ENCODE measurements at regions not wholly inside any gene's neighbourhood (a gene's known extent, or its start where the extent isn't known, plus 50 kb on each side); places are given as distances from the start of the nearest gene placed in this dataset.

DNA sequence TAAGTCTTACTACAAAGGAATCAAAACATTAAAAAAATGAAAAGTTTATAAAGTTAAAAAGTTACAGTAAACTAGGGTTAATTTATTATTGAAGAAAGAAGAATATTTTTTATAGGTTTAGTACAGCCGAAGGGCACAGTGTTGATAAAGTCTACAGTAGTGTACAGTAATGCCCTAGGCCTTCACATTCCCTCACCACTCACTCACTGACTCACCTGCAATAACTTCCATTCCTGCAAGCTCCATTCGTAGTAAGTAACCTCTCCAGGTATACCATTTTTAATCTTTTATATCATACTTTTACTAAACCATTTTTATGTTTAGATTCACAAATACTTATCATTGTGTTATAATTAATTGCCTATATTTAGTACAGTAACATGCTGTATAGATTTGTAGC lies 307.5 kb upstream of the FAM241A start:
- CTCF ChIA-PET: interaction anchor here (1.1 to 2.3 kb wide), 4 partner anchors 10 to 26 kb away, joined by 3 to 7 read pairs (median 4); no protein-coding TSS in a partner anchor
- DNase-seq (ENCODE audit: extremely low spot score): no peak
- POLR2A ChIA-PET: no interaction called here
- TF ChIP-seq, protein P1, sequence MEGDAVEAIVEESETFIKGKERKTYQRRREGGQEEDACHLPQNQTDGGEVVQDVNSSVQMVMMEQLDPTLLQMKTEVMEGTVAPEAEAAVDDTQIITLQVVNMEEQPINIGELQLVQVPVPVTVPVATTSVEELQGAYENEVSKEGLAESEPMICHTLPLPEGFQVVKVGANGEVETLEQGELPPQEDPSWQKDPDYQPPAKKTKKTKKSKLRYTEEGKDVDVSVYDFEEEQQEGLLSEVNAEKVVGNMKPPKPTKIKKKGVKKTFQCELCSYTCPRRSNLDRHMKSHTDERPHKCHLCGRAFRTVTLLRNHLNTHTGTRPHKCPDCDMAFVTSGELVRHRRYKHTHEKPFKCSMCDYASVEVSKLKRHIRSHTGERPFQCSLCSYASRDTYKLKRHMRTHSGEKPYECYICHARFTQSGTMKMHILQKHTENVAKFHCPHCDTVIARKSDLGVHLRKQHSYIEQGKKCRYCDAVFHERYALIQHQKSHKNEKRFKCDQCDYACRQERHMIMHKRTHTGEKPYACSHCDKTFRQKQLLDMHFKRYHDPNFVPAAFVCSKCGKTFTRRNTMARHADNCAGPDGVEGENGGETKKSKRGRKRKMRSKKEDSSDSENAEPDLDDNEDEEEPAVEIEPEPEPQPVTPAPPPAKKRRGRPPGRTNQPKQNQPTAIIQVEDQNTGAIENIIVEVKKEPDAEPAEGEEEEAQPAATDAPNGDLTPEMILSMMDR (IDR thresholded peaks at IDR 0.05; ENCODE audit: control extremely low read depth, extremely low read depth, low read depth, missing control alignments): no peak

DNA sequence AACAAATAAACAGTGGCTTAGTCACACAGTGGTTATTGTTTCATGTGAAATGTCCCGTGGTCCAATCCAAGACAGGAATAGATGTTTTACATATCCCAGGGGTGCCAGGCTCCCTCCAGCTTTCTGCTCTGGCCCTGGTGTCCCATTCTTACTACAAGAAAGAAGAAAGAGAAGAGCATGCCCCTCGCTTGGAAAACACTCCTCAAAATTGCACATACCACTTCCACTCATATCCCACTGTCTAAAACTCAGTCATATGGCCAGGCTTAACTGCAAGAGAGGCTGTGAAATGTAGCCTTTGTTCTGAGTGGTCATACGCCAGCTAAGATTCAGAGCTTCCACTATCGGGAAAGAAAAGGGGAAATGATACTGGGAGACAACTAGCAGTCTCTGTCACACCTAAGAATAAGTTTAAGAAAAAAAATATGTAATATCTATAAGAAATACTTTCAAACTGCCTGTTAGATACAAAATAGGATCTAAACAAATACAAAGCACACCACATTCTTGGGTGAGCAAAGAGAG lies 306.8 kb upstream of the FAM241A start:
- CTCF ChIA-PET: interaction anchor here (1.2 to 2.3 kb wide), 6 partner anchors 9 to 27 kb away, joined by 3 to 7 read pairs (median 3); no protein-coding TSS in a partner anchor
- peak; percentile 6 for DNase-seq (ENCODE audit: extremely low spot score)
- TF ChIP-seq, protein P1 (IDR thresholded peaks at IDR 0.05; ENCODE audit: control extremely low read depth, extremely low read depth, low read depth, missing control alignments): no peak

DNA sequence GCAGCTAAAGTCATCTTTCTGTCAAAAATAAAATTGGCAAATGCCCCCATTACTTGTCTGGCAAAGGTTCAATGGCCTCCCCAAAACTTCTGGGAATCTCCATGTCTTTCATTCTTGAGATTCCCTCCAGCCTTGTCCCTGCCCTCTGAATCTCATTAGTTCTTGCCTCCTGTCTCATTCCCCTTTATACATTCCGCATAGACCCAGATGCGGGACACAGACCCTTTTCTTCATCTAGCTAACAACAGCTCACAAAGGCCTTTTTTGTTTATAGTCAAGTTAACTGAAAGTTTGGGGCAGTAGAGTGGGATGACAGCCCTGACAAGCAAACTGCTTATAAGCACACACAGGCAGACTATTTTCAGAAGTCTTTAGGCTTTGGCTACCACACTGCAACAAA lies 306.1 kb upstream of the FAM241A start:
- ChIA-PET CTCF (interaction anchor here (1.2 to 2.3 kb wide), 5 partner anchors 9 to 25 kb away, joined by 3 to 7 read pairs (median 3); no protein-coding TSS in a partner anchor), POLR2A (no interaction called here)
- TF ChIP-seq, protein P1 (IDR thresholded peaks at IDR 0.05; ENCODE audit: control extremely low read depth, extremely low read depth, low read depth, missing control alignments): no peak
- no peak for DNase-seq (ENCODE audit: extremely low spot score)

More for the DNA sequence above, 306.8 kb upstream of the FAM241A start:
- POLR2A ChIA-PET: no interaction called here

DNA sequence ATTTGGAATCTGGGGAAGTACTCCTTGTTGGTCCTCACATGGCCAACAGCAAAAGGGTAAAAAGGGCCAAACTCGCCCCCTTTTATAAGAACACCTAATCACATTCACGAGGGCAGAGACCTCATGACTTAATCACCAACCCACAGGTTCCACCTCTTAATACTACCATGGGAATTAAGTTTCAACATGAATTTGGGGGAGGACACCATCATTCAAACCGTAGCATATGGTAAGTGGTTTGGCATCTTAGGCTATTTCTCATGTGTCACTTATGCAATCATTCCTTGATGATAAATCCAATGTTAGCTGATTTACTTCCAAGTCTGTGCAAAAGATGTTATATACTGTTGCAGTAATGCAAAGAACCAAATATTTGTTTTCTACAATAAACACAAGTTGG lies 302.9 kb upstream of the FAM241A start:
- ChIA-PET POLR2A (no interaction called here), CTCF (interaction anchor here (1.8 kb wide), 1 partner anchor 12 kb away, joined by 7 read pairs; no protein-coding TSS in a partner anchor)
- DNase-seq (ENCODE audit: extremely low spot score): no peak
- TF ChIP-seq, protein P1 (IDR thresholded peaks at IDR 0.05; ENCODE audit: control extremely low read depth, extremely low read depth, low read depth, missing control alignments): no peak

DNA sequence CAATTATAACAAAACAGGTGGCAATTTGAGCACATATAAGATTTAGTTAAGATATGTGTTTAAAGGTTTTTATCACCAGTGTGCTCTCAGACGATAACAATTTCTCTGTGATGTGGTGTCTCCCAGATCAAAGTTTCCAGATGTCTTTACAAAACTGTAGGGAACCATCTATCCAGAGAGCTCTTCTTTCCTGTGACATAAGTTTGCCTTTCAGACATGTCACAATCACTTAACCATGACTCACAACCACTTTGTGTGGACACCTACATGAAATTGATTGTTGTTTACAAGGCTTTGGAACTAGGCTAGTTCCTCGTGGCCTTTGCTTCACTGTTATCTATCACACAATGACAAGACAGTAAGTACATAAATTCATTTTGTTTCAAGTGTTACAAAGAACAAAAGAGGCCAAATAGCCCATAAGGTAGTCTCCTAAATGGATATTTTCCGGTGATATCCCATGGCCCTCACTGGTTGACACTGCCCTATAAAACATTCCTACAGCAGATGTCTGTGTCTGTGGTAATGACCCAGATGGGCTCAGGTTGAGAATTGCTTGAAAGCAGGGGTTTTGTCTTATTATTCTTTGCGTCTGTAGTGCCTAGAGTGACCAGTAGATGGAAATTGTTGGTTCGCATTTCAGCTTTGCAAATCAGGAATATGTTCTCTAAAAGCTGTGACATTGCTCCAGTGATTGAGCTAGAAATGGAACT lies 297.8 kb upstream of the FAM241A start:
- TF ChIP-seq, protein P1 (IDR thresholded peaks at IDR 0.05; ENCODE audit: control extremely low read depth, extremely low read depth, low read depth, missing control alignments): no peak
- ChIA-PET CTCF (interaction anchor here (1.4 to 1.6 kb wide), 4 partner anchors 9 to 196 kb away, joined by 3 to 4 read pairs (median 4); no protein-coding TSS in a partner anchor), POLR2A (no interaction called here)
- no peak for DNase-seq (ENCODE audit: extremely low spot score)

DNA sequence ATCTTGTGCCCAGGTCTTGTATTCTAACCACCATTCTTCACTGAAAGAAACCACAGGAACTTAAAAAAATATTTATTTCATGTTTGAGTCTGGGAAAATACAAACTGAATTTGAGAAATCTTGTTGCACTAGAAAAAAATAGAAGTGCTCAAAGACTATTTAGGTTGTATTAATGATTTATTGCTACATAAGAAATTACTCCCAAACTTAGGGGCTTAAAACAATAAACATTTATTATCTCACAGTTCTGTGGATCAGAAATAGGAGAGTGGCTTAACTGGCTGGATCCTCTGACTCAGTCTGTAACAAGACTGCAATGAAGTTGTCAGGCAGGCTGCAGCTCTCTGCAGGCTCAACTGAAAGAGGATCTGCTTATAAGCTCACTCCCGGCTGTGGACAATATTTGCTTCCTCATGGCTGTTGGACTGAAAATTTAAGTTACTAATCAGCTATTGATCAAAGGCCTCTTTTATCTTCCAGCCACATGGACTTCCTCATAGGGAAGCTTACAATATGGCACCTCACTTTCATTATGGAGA lies 295.4 kb upstream of the FAM241A start:
- ChIA-PET CTCF (no interaction called here), POLR2A (no interaction called here)
- TF ChIP-seq, protein P1 (IDR thresholded peaks at IDR 0.05; ENCODE audit: control extremely low read depth, extremely low read depth, low read depth, missing control alignments): no peak
- no peak for DNase-seq (ENCODE audit: extremely low spot score)
